ENCODE measurements at regions not wholly inside any gene's neighbourhood (a gene's known extent, or its start where the extent isn't known, plus 50 kb on each side); places are given as distances from the start of the nearest gene placed in this dataset.
A peak's percentile ranks its signal among the peaks of the same experiment; 100 is the strongest.
"Not testable (repeated sequence)": the region's sequence is repeated elsewhere in the genome, so short reads cannot be mapped to it uniquely, and the experiment has no call there.

DNA sequence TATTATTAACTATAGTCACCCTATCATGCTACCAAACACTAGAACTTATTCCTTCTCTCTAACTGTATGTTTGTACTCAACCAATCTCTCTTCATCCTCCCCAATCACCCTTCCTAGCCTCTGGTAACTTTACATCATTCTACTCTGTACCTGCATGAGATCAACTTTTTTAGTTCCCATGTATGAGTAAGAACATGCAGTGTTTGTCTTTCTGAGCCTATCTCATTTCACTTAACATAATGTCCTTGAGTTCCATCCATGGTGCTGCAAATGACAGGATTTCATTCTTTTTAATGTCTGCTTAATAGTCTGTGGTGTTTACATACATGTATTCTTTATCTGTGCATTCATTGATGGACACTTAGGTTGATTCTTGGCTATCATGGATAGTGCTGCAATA lies 108.9 kb upstream of the RFX8 start:
- H3K4me1 Mint-ChIP-seq, result no peaks in the 10 kb centered on the region
- H3K27ac Mint-ChIP-seq, result no peak overlapping the region
- H3K9me3 Mint-ChIP-seq, result peaks cover 11% of the 10 kb centered on the region
- POLR2A ChIA-PET, result no interaction called here
- H3K27me3 Mint-ChIP-seq, result peaks cover 3% of the 10 kb centered on the region
- H3K36me3 Mint-ChIP-seq, result no peaks in the 10 kb centered on the region
- no peak overlapping the region for H3K4me3 Mint-ChIP-seq
- ATAC-seq (ENCODE audit: low read depth) (no peak), DNase-seq (no peak)

DNA sequence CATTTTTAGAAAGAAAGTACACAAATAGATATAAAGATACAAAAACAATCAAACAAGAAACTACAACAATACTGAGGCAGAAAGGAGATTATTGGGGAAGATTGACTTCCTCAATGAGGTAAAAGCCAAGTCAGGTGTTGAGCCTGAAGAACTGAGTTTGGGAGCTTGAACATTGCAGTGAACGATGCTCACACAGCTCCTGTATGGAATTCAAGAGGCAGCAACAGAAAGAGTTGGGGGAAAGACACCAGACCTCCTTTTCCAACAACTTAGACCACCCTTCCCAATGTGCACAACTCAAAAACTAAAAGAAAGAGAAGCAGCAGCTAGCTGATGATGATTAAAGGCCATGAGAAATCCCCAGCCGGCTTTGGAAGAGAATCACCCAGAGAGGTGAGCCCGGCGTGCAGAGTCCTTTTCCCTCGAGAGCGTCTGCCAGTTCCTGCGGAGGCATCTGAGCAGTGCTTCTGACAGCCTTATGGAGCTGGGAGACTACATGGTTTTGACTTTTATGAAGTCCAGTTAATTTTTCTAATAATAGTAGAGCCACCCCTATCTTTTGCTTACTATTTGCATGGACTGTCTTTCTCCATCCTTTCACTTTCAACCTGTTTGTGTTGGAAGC lies 106.9 kb upstream of the RFX8 start:
- ATAC-seq (ENCODE audit: low read depth) (no peak), DNase-seq (no peak)
- POLR2A ChIA-PET, result no interaction called here

GRCh38 chr2:101580528-101580927 lies 105.6 kb upstream of the RFX8 start:
- DNase-seq (no peak), ATAC-seq (ENCODE audit: low read depth) (no peak)
- Mint-ChIP-seq H3K9me3 (peaks cover 9% of the 10 kb centered on the region), H3K36me3 (no peaks in the 10 kb centered on the region), H3K4me1 (peaks cover 3% of the 10 kb centered on the region), H3K27me3 (no peaks in the 10 kb centered on the region), H3K4me3 (no peak overlapping the region), H3K27ac (no peak overlapping the region)
- POLR2A ChIA-PET, result no interaction called here

More for the DNA sequence above, 106.9 kb upstream of the RFX8 start:
- peaks cover 3% of the 10 kb centered on the region for H3K4me1 Mint-ChIP-seq
- no peak overlapping the region for H3K4me3 Mint-ChIP-seq
- H3K36me3 Mint-ChIP-seq, result no peaks in the 10 kb centered on the region
- H3K27me3 Mint-ChIP-seq, result peaks cover 3% of the 10 kb centered on the region
- no peak overlapping the region for H3K27ac Mint-ChIP-seq
- H3K9me3 Mint-ChIP-seq, result peaks cover 10% of the 10 kb centered on the region

DNA sequence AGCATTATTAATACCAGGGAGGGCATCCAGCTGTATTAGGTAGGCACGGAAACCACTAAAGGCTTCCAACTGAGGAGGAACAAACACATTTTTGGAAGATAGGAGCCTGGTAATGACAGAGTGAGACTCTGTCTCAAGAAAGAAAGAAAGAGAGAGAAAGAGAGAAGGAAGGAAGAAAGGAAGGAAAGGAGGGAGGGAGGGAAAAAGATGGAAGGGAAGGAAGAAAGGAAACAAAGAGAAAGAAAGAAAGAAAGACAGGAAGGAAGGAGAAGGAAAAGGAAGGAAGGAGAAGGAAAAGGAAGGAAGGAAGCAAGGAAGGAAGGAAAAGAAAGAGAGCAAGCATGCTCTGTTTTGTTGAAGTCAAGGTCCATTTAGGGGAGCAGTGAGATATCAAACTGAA lies 103.8 kb upstream of the RFX8 start:
- Mint-ChIP-seq H3K36me3 (no peaks in the 10 kb centered on the region), H3K27me3 (no peaks in the 10 kb centered on the region), H3K27ac (no peak overlapping the region), H3K9me3 (peaks cover 7% of the 10 kb centered on the region), H3K4me3 (no peak overlapping the region), H3K4me1 (peaks cover 3% of the 10 kb centered on the region)
- POLR2A ChIA-PET, result no interaction called here
- ATAC-seq (ENCODE audit: low read depth), result no peak
- no peak for DNase-seq

DNA sequence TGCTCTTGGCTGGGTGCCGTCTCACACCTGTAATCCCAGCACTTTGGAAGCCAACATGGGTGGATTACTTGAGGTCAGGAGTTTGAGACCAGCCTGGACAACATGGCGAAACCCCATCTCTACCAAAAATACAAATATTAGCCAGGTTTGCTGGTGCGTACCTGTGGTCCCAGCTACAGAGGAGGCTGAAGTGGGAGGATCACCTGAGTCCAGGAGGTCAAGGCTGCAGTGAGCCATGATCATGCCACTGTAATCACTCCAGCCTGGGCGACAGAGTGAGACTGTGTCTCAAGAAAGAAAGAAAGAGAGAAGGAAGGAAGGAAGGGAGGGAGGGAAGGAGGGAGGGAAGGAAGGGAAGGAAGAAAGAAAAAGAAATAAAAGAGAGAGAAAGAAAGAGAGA lies 103.2 kb upstream of the RFX8 start:
- not testable (repeated sequence) for DNase-seq; ATAC-seq (ENCODE audit: low read depth); H3K4me3 Mint-ChIP-seq

DNA sequence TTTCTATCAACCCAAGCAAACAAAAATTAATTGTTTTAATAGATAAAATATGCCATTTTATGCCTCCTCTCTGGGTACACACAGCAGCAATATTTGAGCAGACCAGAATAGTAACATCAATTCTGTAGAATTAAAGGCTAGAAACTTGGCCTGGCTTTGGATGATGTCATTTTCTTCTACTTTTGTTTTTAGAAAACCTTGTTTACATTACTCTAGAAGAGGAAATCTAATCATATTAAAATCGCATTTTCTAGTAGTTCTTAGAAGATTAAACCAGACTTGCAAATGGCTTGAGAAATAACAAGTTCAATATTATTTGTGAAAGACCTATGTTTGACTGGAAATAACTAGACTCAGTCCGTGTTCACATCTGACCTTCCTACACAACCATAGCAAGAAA lies 102.3 kb upstream of the RFX8 start:
- H3K4me3 Mint-ChIP-seq, result no peak overlapping the region
- no peaks in the 10 kb centered on the region for H3K27me3 Mint-ChIP-seq
- POLR2A ChIA-PET, result no interaction called here
- DNase-seq, result no peak
- H3K4me1 Mint-ChIP-seq, result peaks cover 3% of the 10 kb centered on the region
- ATAC-seq (ENCODE audit: low read depth), result no peak
- H3K9me3 Mint-ChIP-seq, result peaks cover 4% of the 10 kb centered on the region
- no peaks in the 10 kb centered on the region for H3K36me3 Mint-ChIP-seq
- no peak overlapping the region for H3K27ac Mint-ChIP-seq

More for the DNA sequence above, 103.2 kb upstream of the RFX8 start:
- H3K9me3 Mint-ChIP-seq, H3K4me1 Mint-ChIP-seq, H3K27ac Mint-ChIP-seq, H3K27me3 Mint-ChIP-seq, H3K36me3 Mint-ChIP-seq, POLR2A ChIA-PET: not testable (repeated sequence)

- DNase-seq (no peak), ATAC-seq (ENCODE audit: low read depth) (no peak)
- H3K27ac Mint-ChIP-seq, result no peak overlapping the region
- peaks cover 4% of the 10 kb centered on the region for H3K9me3 Mint-ChIP-seq
- peaks cover 2% of the 10 kb centered on the region for H3K36me3 Mint-ChIP-seq
- H3K4me1 Mint-ChIP-seq, result peaks cover 13% of the 10 kb centered on the region
- no peak overlapping the region for H3K4me3 Mint-ChIP-seq
- POLR2A ChIA-PET, result no interaction called here
- H3K27me3 Mint-ChIP-seq, result no peaks in the 10 kb centered on the region
These were observed 99.7 kb upstream of the RFX8 start for GRCh38 chr2:101574622-101575021.

DNA sequence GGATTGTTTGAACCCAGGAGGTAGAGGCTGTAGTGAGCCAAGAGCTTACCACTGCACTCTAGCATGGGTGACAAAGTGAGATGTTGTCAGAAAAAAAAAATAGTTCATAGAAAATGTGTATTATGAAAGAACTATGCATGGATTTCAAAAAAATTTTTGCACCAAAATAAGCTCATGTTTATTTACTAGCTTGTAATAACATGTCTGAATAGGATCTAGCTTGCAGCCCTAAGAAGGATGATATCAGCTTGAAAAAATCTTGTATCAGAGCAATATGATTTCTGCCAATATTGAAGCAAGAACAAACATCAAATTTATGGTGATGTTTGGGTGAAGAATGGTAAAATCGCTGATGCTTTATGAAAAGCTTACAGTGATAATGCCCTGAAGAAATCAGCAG lies 97.0 kb upstream of the RFX8 start:
- Mint-ChIP-seq H3K4me1 (peaks cover 17% of the 10 kb centered on the region), H3K27me3 (no peaks in the 10 kb centered on the region), H3K9me3 (peaks cover 3% of the 10 kb centered on the region), H3K4me3 (no peak overlapping the region), H3K27ac (no peak overlapping the region), H3K36me3 (peaks cover 7% of the 10 kb centered on the region)
- POLR2A ChIA-PET, result interaction anchor here (0.8 kb wide), 1 partner anchor 127 kb away, joined by 3 read pairs; no protein-coding TSS in a partner anchor
- DNase-seq, result no peak
- no peak for ATAC-seq (ENCODE audit: low read depth)

DNA sequence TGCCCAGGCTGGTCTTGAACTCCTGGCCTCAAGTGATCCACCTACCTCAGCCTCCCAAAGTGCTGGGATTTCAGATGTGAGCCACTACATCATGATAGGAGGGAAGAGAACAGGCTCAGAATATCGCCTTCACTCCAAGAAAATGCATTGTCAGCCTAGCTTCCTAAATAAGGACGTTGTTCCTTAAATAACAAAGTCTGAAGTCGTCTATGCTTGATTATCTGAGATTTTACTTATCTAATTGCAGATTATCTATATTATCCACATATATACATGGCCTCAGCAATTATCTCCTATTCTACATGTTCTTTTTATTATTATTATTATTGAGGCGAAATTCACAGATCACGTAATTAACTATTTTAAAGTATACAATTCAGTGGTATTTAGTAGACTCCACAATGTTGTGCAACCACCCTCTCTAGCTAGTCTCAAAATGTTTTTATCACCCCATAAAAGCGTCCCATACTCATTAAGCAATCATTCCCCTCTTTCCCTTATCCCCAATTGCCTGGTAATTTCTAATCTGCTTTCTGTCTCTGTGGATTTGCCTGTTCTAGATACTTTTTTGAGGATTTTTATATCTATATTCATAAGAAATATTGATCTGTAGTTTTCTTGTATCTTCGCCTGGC lies 95.1 kb upstream of the RFX8 start:
- Mint-ChIP-seq H3K27ac (peak overlapping the region; percentile 91), H3K4me3 (peak overlapping the region; percentile 74), H3K4me1 (peaks cover 22% of the 10 kb centered on the region)

DNA sequence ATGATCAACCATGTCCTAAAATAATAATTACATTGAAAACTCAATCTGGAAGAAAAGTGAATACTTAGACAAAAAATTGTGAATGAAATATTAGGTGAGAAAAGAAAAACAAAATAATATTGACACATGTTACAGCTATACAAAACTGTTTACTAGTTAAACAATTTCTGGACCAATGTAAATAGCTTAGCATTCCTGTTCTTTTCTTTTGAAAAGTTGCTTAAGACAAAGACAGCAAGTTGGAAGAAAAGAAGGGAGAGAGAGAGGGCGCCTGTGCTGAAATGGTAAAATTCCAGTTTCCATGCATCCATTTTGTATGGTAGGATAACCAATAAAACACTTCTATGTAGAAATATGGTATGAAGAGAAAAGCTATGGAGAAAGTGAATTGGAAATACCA lies 94.1 kb upstream of the RFX8 start:
- no peak overlapping the region for H3K27ac Mint-ChIP-seq
- peaks cover 7% of the 10 kb centered on the region for H3K27me3 Mint-ChIP-seq
- DNase-seq (no peak), ATAC-seq (ENCODE audit: low read depth) (no peak)
- H3K4me1 Mint-ChIP-seq, result peaks cover 28% of the 10 kb centered on the region
- H3K36me3 Mint-ChIP-seq, result peaks cover 7% of the 10 kb centered on the region
- POLR2A ChIA-PET, result no interaction called here
- peaks cover 3% of the 10 kb centered on the region for H3K9me3 Mint-ChIP-seq
- H3K4me3 Mint-ChIP-seq, result no peak overlapping the region

More for the DNA sequence above, 95.1 kb upstream of the RFX8 start:
- ATAC-seq (ENCODE audit: low read depth) (no peak), DNase-seq (no peak)
- POLR2A ChIA-PET, result interaction anchor here (0.6 to 1.0 kb wide), 2 partner anchors 8 to 95 kb away, joined by 4 to 8 read pairs; partner anchors contain the start of gene RFX8
- peaks cover 7% of the 10 kb centered on the region for H3K27me3 Mint-ChIP-seq
- peaks cover 7% of the 10 kb centered on the region for H3K36me3 Mint-ChIP-seq
- H3K9me3 Mint-ChIP-seq, result peaks cover 3% of the 10 kb centered on the region

- no peak for ATAC-seq (ENCODE audit: low read depth)
- POLR2A ChIA-PET, result no interaction called here
- Mint-ChIP-seq H3K27me3 (peaks cover 7% of the 10 kb centered on the region), H3K36me3 (peaks cover 18% of the 10 kb centered on the region), H3K9me3 (peaks cover 12% of the 10 kb centered on the region), H3K27ac (no peak overlapping the region), H3K4me1 (peaks cover 38% of the 10 kb centered on the region), H3K4me3 (no peak overlapping the region)
- DNase-seq, result no peak
These were observed 91.8 kb upstream of the RFX8 start for GRCh38 chr2:101566632-101567228.

DNA sequence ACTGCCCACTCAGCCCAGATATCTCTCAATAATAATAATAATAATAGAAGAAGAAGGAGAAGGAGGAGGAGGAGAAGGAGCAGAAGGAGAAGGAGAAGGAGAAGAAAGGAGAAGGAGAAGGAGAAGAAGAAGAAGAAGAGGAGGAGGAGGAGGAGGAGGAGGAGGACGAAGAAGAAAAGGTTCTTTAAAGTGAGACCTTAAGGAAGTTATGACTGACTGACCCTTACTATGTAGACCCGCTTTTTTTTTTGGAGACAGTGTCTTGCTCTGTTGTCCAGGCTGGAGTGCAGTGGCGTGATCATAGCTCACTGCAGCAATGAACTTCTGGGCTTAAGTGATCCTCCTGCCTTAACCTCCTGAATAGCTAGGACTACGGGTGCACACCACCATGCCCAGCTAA lies 88.9 kb upstream of the RFX8 start:
- Mint-ChIP-seq H3K27ac (no peak overlapping the region), H3K4me1 (peaks cover 42% of the 10 kb centered on the region), H3K9me3 (peaks cover 27% of the 10 kb centered on the region), H3K4me3 (no peak overlapping the region), H3K36me3 (peaks cover 31% of the 10 kb centered on the region), H3K27me3 (peaks cover 7% of the 10 kb centered on the region)
- DNase-seq, result no peak
- no peak for ATAC-seq (ENCODE audit: low read depth)
- POLR2A ChIA-PET, result no interaction called here

- peak overlapping the region; percentile 87 for H3K27ac Mint-ChIP-seq
- peaks cover 32% of the 10 kb centered on the region for H3K4me1 Mint-ChIP-seq
- peak overlapping the region; percentile 45 for H3K4me3 Mint-ChIP-seq
- DNase-seq (no peak), ATAC-seq (ENCODE audit: low read depth) (peak; percentile 86)
- H3K36me3 Mint-ChIP-seq, result peaks cover 32% of the 10 kb centered on the region
- POLR2A ChIA-PET, result no interaction called here
- peaks cover 5% of the 10 kb centered on the region for H3K27me3 Mint-ChIP-seq
- H3K9me3 Mint-ChIP-seq, result peaks cover 27% of the 10 kb centered on the region
These were observed 85.9 kb upstream of the RFX8 start for GRCh38 chr2:101560780-101561315.

- ATAC-seq (ENCODE audit: low read depth), result no peak
- Mint-ChIP-seq H3K9me3 (peaks cover 30% of the 10 kb centered on the region), H3K36me3 (peaks cover 32% of the 10 kb centered on the region), H3K27ac (no peak overlapping the region), H3K27me3 (no peaks in the 10 kb centered on the region), H3K4me1 (peaks cover 28% of the 10 kb centered on the region), H3K4me3 (no peak overlapping the region)
- DNase-seq, result no peak
- POLR2A ChIA-PET, result no interaction called here
These were observed 84.6 kb upstream of the RFX8 start for GRCh38 chr2:101559551-101559950.

All from activated naive CD8-positive, alpha-beta T cell treated with anti-CD3 and anti-CD28 coated beads, Interleukin-2, amount 10 ng/mL, durations not matched to agents 7 days and 5 days (primary cell).